ENCODE measurements at regions not wholly inside any gene's neighbourhood (a gene's known extent, or its start where the extent isn't known, plus 50 kb on each side); places are given as distances from the start of the nearest gene placed in this dataset.

- TF ChIP-seq POLR2AphosphoS5 (IDR thresholded peaks at IDR 0.05) (no peak), CTCF (IDR thresholded peaks at IDR 0.05) (no peak), POLR2A (IDR thresholded peaks at IDR 0.05) (no peak)
These were observed 91.8 kb downstream of the HRH4 start for GRCh38 chr18:24552218-24552617.
